Skin epidermis (tissue), 12 donors: ENCODE measurements at regions not wholly inside any gene's neighbourhood (a gene's known extent, or its start where the extent isn't known, plus 50 kb on each side); places are given as distances from the start of the nearest gene placed in this dataset.
"Not testable (repeated sequence)": the region's sequence is repeated elsewhere in the genome, so short reads cannot be mapped to it uniquely, and the experiment has no call there.

Experiments
- H3K27ac ChIP-seq, 21 experiments: fragments of 200-600 bp; sonication (generic) in 11 of 21; one replicate each; pipeline ENCODE4 v1.5.0; 2020; ENCODE audit warnings: mild to moderate bottlenecking in 3 of 21, inconsistent platforms in 2 of 21, moderate library complexity in 2 of 21
- H3K4me3 ChIP-seq, 7 experiments: fragments of 200-600 bp; sonication (generic) in 2 of 7; one replicate each; pipeline ENCODE4 v1.5.0; 2020; ENCODE audit warnings: inconsistent platforms in 2 of 7, mild to moderate bottlenecking in 2 of 7, moderate library complexity in 1 of 7

- not testable (repeated sequence) for H3K4me3 ChIP-seq
Observed at GRCh38 chr18:67384057-67384456, 132.5 kb downstream of the DSEL start.

GRCh38 chr18:67381608-67382150 lies 134.8 kb downstream of the DSEL start:
- no peak overlapping the region for H3K4me3 ChIP-seq

More at GRCh38 chr18:67384057-67384456, 132.5 kb downstream of the DSEL start:
- not testable (repeated sequence) for H3K27ac ChIP-seq

GRCh38 chr18:67380867-67381266 lies 135.7 kb downstream of the DSEL start:
- Histone ChIP-seq H3K27ac (no peak overlapping the region), H3K4me3 (no peak overlapping the region)

More at GRCh38 chr18:67381608-67382150, 134.8 kb downstream of the DSEL start:
- no peak overlapping the region for H3K27ac ChIP-seq

GRCh38 chr18:67379981-67380380 lies 136.5 kb downstream of the DSEL start:
- no peak overlapping the region for H3K27ac ChIP-seq
- no peak overlapping the region for H3K4me3 ChIP-seq

- H3K27ac ChIP-seq = no peak overlapping the region
- no peak overlapping the region for H3K4me3 ChIP-seq
Observed at GRCh38 chr18:67376372-67376771, 140.1 kb downstream of the DSEL start.

GRCh38 chr18:67373636-67374035 lies 142.9 kb downstream of the DSEL start:
- H3K4me3 ChIP-seq = no peak overlapping the region
- no peak overlapping the region for H3K27ac ChIP-seq

GRCh38 chr18:67367540-67367939 lies 149.0 kb downstream of the DSEL start:
- Histone ChIP-seq H3K4me3 (no peak overlapping the region), H3K27ac (no peak overlapping the region)

GRCh38 chr18:67363694-67364093 lies 152.8 kb downstream of the DSEL start:
- Histone ChIP-seq H3K27ac (no peak overlapping the region), H3K4me3 (no peak overlapping the region)

GRCh38 chr18:67362906-67363305 lies 153.6 kb downstream of the DSEL start:
- Histone ChIP-seq H3K4me3 (no peak overlapping the region), H3K27ac (no peak overlapping the region)

- peak overlapping the region in 3 of 7 experiments; percentile 6 to 14 (median 8) for H3K4me3 ChIP-seq
- H3K27ac ChIP-seq = peak overlapping the region in 14 of 21 experiments; percentile 1 to 83 (median 65)
Observed at GRCh38 chr18:67359873-67360838, 156.4 kb downstream of the DSEL start.

GRCh38 chr18:67358947-67359346 lies 157.6 kb downstream of the DSEL start:
- H3K27ac ChIP-seq = peak overlapping the region in 1 of 21 experiments; percentile 71
- H3K4me3 ChIP-seq = no peak overlapping the region

GRCh38 chr18:67354692-67355091 lies 161.8 kb downstream of the DSEL start:
- no peak overlapping the region for H3K4me3 ChIP-seq

GRCh38 chr18:67354091-67354490 lies 162.4 kb downstream of the DSEL start:
- Histone ChIP-seq H3K27ac (no peak overlapping the region), H3K4me3 (no peak overlapping the region)

More at GRCh38 chr18:67354692-67355091, 161.8 kb downstream of the DSEL start:
- no peak overlapping the region for H3K27ac ChIP-seq

GRCh38 chr18:67347438-67347837 lies 169.1 kb downstream of the DSEL start:
- H3K27ac ChIP-seq = no peak overlapping the region
- no peak overlapping the region for H3K4me3 ChIP-seq

- Histone ChIP-seq H3K27ac (no peak overlapping the region), H3K4me3 (no peak overlapping the region)
Observed at GRCh38 chr18:67342159-67342558, 174.4 kb downstream of the DSEL start.

- Histone ChIP-seq H3K4me3 (no peak overlapping the region), H3K27ac (no peak overlapping the region)
Observed at GRCh38 chr18:67337696-67338095, 178.8 kb downstream of the DSEL start.

GRCh38 chr18:67331857-67332256 lies 184.7 kb downstream of the DSEL start:
- Histone ChIP-seq H3K27ac (no peak overlapping the region), H3K4me3 (no peak overlapping the region)

GRCh38 chr18:67319109-67319508 lies 197.4 kb downstream of the DSEL start:
- Histone ChIP-seq H3K4me3 (no peak overlapping the region), H3K27ac (no peak overlapping the region)

- H3K27ac ChIP-seq = no peak overlapping the region
- H3K4me3 ChIP-seq = no peak overlapping the region
Observed at GRCh38 chr18:67318651-67319050, 197.9 kb downstream of the DSEL start.

- Histone ChIP-seq H3K4me3 (no peak overlapping the region), H3K27ac (no peak overlapping the region)
Observed at GRCh38 chr18:67310826-67311225, 205.7 kb downstream of the DSEL start.

GRCh38 chr18:67308819-67309218 lies 207.7 kb downstream of the DSEL start:
- Histone ChIP-seq H3K27ac (no peak overlapping the region), H3K4me3 (no peak overlapping the region)
